GM23338 (cell line): ENCODE measurements at regions not wholly inside any gene's neighbourhood (a gene's known extent, or its start where the extent isn't known, plus 50 kb on each side); places are given as distances from the start of the nearest gene placed in this dataset.

Experiments
- ATAC-seq: fragments of 200-7000 bp; cut with Tn5 transposase; 3 replicates; pipeline ENCODE4 v1.9.1; 2020
- DNase-seq: peaks from one replicate; pipeline ENCODE4 v3.0.0-alpha.2; 2015; ENCODE audit warnings: low spot score
- H2AFZ ChIP-seq: fragments of 200-600 bp; sonication (generic); 2 replicates; pipeline ENCODE4 v1.8.0; 2016; ENCODE audit warnings: antibody characterized with exemption, mild to moderate bottlenecking, moderate library complexity
- H3F3A ChIP-seq: fragments of 200-600 bp; sonication (generic); replicated peaks from 2 replicates; pipeline ENCODE4 v1.8.0; 2017; ENCODE audit warnings: antibody characterized with exemption, mixed run types, low read depth
- H3K27ac ChIP-seq: fragments of 200-600 bp; sonication (generic); 2 replicates; pipeline ENCODE4 v1.6.1; 2016; ENCODE audit warnings: low read depth
- H3K27me3 ChIP-seq: fragments of 200-600 bp; sonication (generic); 2 replicates; pipeline ENCODE4 v1.8.0; 2016; ENCODE audit warnings: mild to moderate bottlenecking, mixed run types, moderate library complexity; ENCODE audit not compliant: insufficient read depth
- H3K36me3 ChIP-seq: fragments of 200-600 bp; sonication (generic); 2 replicates; pipeline ENCODE4 v1.8.0; 2016; ENCODE audit warnings: mild to moderate bottlenecking; ENCODE audit not compliant: insufficient read depth
- H3K4me1 ChIP-seq: fragments of 200-600 bp; sonication (generic); 2 replicates; pipeline ENCODE4 v1.8.0; 2016; ENCODE audit warnings: mild to moderate bottlenecking, moderate library complexity; ENCODE audit not compliant: insufficient read depth
- H3K4me2 ChIP-seq: fragments of 200-600 bp; sonication (generic); 2 replicates; pipeline ENCODE4 v1.7.1; 2017; ENCODE audit warnings: mixed run types
- H3K4me3 ChIP-seq: fragments of 200-600 bp; sonication (generic); 2 replicates; pipeline ENCODE4 v1.6.1; 2016; ENCODE audit warnings: mixed run types
- H3K79me2 ChIP-seq: fragments of 200-600 bp; sonication (generic); replicated peaks from 2 replicates; pipeline ENCODE4 v1.8.0; 2017; ENCODE audit warnings: mild to moderate bottlenecking; ENCODE audit not compliant: insufficient read depth
- H3K9me2 ChIP-seq: fragments of 200-600 bp; sonication (generic); 2 replicates; pipeline ENCODE4 v1.8.0; 2017; ENCODE audit not compliant: insufficient read depth
- H4K20me1 ChIP-seq: fragments of 200-600 bp; sonication (generic); replicated peaks from 2 replicates; pipeline ENCODE4 v1.8.0; 2017; ENCODE audit warnings: mild to moderate bottlenecking; ENCODE audit not compliant: insufficient read depth
- H3K27ac Mint-ChIP-seq: 2 replicates; pipeline ENCODE4 v1.8.0; 2020; ENCODE audit warnings: inconsistent platforms, mild to moderate bottlenecking, moderate library complexity, mixed read lengths
- H3K27me3 Mint-ChIP-seq: 3 replicates; pipeline ENCODE4 v1.8.0; 2022; ENCODE audit warnings: low read depth, mild to moderate bottlenecking, moderate library complexity, mixed read lengths, inconsistent platforms; ENCODE audit not compliant: insufficient read depth, poor library complexity
- H3K36me3 Mint-ChIP-seq: 3 replicates; pipeline ENCODE4 v1.8.0; 2021; ENCODE audit warnings: low read depth, mild to moderate bottlenecking, inconsistent platforms, moderate library complexity, mixed read lengths
- H3K4me1 Mint-ChIP-seq: 3 replicates; pipeline ENCODE4 v1.8.0; 2020; ENCODE audit warnings: mild to moderate bottlenecking, inconsistent platforms, mixed read lengths
- H3K4me3 Mint-ChIP-seq: 3 replicates; pipeline ENCODE4 v1.8.0; 2021; ENCODE audit warnings: moderate library complexity, mild to moderate bottlenecking, inconsistent platforms, mixed read lengths
- H3K9me3 Mint-ChIP-seq: 3 replicates; pipeline ENCODE4 v1.8.0; 2020; ENCODE audit warnings: moderate library complexity, mild to moderate bottlenecking, inconsistent platforms, mixed read lengths
- CTCF ChIP-seq, 2 experiments: fragments of 200-600 bp in 1 of 2; sonication (generic) in 1 of 2; conservative IDR thresholded peaks; 2 replicates each; pipeline versions ENCODE4 v1.5.1 to v1.6.1; 2016 to 2017; ENCODE audit warnings: antibody characterized with exemption in 2 of 2, low read depth in 2 of 2, mild to moderate bottlenecking in 2 of 2, moderate library complexity in 1 of 2
- EZH2 ChIP-seq: fragments of 200-600 bp; sonication (generic); IDR thresholded peaks from one replicate; pipeline ENCODE4 v1.8.0; 2017; ENCODE audit warnings: antibody characterized with exemption, mild to moderate bottlenecking, low read depth; ENCODE audit not compliant: unreplicated experiment
- EZH2phosphoT487 ChIP-seq: fragments of 200-600 bp; sonication (generic); IDR thresholded peaks from one replicate; pipeline ENCODE4 v1.8.1; 2018; ENCODE audit warnings: antibody characterized with exemption; ENCODE audit not compliant: unreplicated experiment
- JUNB ChIP-seq: IDR thresholded peaks from one replicate; pipeline ENCODE4 v1.6.1; 2016; ENCODE audit warnings: antibody characterized with exemption; ENCODE audit not compliant: unreplicated experiment
- NANOG ChIP-seq: IDR thresholded peaks from 2 replicates; pipeline ENCODE4 v1.6.1; 2016; ENCODE audit warnings: antibody characterized with exemption, borderline replicate concordance
- POLR2AphosphoS5 ChIP-seq: IDR thresholded peaks from 2 replicates; pipeline ENCODE4 v1.6.1; 2016; ENCODE audit warnings: antibody characterized with exemption, low read depth
- STAT1 ChIP-seq: IDR thresholded peaks from one replicate; pipeline ENCODE4 v1.6.1; 2016; ENCODE audit warnings: antibody characterized with exemption; ENCODE audit not compliant: unreplicated experiment
- ZNF114 ChIP-seq: fragments of 250-450 bp; sonication (Bioruptor Pico); IDR thresholded peaks from 2 replicates; pipeline ENCODE4 v1.5.0; 2020; ENCODE audit warnings: mild to moderate bottlenecking, moderate library complexity
- ZNF331 ChIP-seq: fragments of 250-450 bp; sonication (Bioruptor Pico); IDR thresholded peaks from 2 replicates; pipeline ENCODE4 v1.5.0; 2020; ENCODE audit warnings: low read depth, mild to moderate bottlenecking, moderate library complexity
- TF ChIP-seq, protein P1 (sequence below): IDR thresholded peaks from one replicate; pipeline ENCODE4 v1.6.1; 2018; ENCODE audit warnings: antibody characterized with exemption; ENCODE audit not compliant: unreplicated experiment
- TF ChIP-seq, protein P2 (sequence below): IDR thresholded peaks from 2 replicates; pipeline ENCODE4 v1.6.1; 2016; ENCODE audit warnings: antibody characterized with exemption

DNA sequence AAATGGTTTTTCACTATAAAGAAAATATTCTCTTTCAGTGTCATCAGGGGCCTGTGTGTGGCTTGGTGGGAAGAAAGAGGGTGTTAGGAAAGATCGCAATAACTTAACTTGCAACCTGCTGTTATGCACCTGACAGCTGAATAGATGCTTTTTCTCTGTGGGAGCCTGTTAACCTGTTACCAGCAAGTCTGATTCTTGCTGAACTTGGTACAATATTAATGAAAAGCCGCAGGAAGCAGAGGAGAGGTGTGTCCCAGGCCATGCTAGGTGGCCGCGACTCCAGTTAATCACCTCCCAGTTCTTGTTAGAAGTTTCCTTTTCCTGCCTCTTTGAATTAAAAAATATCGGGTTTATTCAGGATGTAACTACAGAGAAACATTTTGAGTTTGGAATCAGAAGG lies 494.8 kb upstream of the AGA start:
- Mint-ChIP-seq H3K4me1 (0 out of 3 replicates have a peak, but pooled peaks cover 2% of the 10 kb centered on the region), H3K36me3 (peaks cover 3% of the 10 kb centered on the region; the same call in 2 of the 3 replicates), H3K9me3 (no peaks in the 10 kb centered on the region), H3K27me3 (no peaks in the 10 kb centered on the region), H3K4me3 (no peak overlapping the region), H3K27ac (peak overlapping the region; percentile 30; the same call in 1 of the 2 replicates)
- TF ChIP-seq POLR2AphosphoS5 (no peak), EZH2 (no peak), NANOG (no peak), STAT1 (no peak), ZNF331 (CRISPR knock-in tag) (no peak)
- TF ChIP-seq, protein P1, sequence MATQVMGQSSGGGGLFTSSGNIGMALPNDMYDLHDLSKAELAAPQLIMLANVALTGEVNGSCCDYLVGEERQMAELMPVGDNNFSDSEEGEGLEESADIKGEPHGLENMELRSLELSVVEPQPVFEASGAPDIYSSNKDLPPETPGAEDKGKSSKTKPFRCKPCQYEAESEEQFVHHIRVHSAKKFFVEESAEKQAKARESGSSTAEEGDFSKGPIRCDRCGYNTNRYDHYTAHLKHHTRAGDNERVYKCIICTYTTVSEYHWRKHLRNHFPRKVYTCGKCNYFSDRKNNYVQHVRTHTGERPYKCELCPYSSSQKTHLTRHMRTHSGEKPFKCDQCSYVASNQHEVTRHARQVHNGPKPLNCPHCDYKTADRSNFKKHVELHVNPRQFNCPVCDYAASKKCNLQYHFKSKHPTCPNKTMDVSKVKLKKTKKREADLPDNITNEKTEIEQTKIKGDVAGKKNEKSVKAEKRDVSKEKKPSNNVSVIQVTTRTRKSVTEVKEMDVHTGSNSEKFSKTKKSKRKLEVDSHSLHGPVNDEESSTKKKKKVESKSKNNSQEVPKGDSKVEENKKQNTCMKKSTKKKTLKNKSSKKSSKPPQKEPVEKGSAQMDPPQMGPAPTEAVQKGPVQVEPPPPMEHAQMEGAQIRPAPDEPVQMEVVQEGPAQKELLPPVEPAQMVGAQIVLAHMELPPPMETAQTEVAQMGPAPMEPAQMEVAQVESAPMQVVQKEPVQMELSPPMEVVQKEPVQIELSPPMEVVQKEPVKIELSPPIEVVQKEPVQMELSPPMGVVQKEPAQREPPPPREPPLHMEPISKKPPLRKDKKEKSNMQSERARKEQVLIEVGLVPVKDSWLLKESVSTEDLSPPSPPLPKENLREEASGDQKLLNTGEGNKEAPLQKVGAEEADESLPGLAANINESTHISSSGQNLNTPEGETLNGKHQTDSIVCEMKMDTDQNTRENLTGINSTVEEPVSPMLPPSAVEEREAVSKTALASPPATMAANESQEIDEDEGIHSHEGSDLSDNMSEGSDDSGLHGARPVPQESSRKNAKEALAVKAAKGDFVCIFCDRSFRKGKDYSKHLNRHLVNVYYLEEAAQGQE: no peak
- no peaks in the 10 kb centered on the region for H4K20me1 ChIP-seq
- H3K27ac ChIP-seq: no peak overlapping the region
- H3K27me3 ChIP-seq: no peaks in the 10 kb centered on the region
- no peaks in the 10 kb centered on the region for H3K36me3 ChIP-seq
- H3K79me2 ChIP-seq: no peaks in the 10 kb centered on the region
- H3F3A ChIP-seq: no peaks in the 10 kb centered on the region
- no peak for DNase-seq
- H2AFZ ChIP-seq: no peak overlapping the region
- H3K4me3 ChIP-seq: no peak overlapping the region
- H3K9me2 ChIP-seq: no peaks in the 10 kb centered on the region
- H3K4me2 ChIP-seq: no peak overlapping the region
- no peak for ATAC-seq
- no peaks in the 10 kb centered on the region for H3K4me1 ChIP-seq

GRCh38 chr4:177938226-177938625 lies 496.0 kb upstream of the AGA start:
- Mint-ChIP-seq H3K4me1 (0 out of 3 replicates have a peak, but pooled peaks cover 2% of the 10 kb centered on the region), H3K36me3 (peaks cover 3% of the 10 kb centered on the region; the same call in 2 of the 3 replicates), H3K27me3 (no peaks in the 10 kb centered on the region), H3K4me3 (no peak overlapping the region), H3K27ac (no peak overlapping the region), H3K9me3 (no peaks in the 10 kb centered on the region)
- Histone ChIP-seq H2AFZ (no peak overlapping the region), H3K27ac (no peak overlapping the region), H3K4me3 (no peak overlapping the region), H3F3A (no peaks in the 10 kb centered on the region), H3K4me1 (no peaks in the 10 kb centered on the region), H3K27me3 (no peaks in the 10 kb centered on the region), H3K4me2 (no peak overlapping the region), H3K36me3 (no peaks in the 10 kb centered on the region), H3K79me2 (no peaks in the 10 kb centered on the region), H3K9me2 (no peaks in the 10 kb centered on the region), H4K20me1 (no peaks in the 10 kb centered on the region)
- ATAC-seq (no peak), DNase-seq (no peak)
- TF ChIP-seq EZH2phosphoT487: no peak
- TF ChIP-seq JUNB: no peak
- no peak for TF ChIP-seq CTCF (conservative IDR thresholded peaks at IDR 0.05; ENCODE audit: low read depth in 2 of 2)
- no peak for TF ChIP-seq NANOG
- TF ChIP-seq ZNF331 (CRISPR knock-in tag): no peak
- TF ChIP-seq ZNF114 (CRISPR knock-in tag): no peak
- TF ChIP-seq, protein P2, sequence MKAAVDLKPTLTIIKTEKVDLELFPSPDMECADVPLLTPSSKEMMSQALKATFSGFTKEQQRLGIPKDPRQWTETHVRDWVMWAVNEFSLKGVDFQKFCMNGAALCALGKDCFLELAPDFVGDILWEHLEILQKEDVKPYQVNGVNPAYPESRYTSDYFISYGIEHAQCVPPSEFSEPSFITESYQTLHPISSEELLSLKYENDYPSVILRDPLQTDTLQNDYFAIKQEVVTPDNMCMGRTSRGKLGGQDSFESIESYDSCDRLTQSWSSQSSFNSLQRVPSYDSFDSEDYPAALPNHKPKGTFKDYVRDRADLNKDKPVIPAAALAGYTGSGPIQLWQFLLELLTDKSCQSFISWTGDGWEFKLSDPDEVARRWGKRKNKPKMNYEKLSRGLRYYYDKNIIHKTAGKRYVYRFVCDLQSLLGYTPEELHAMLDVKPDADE: no peak
- TF ChIP-seq, protein P1: no peak
- no peak for TF ChIP-seq STAT1
